AG09309 (cell line): ENCODE measurements at regions not wholly inside any gene's neighbourhood (a gene's known extent, or its start where the extent isn't known, plus 50 kb on each side); places are given as distances from the start of the nearest gene placed in this dataset.
"Not testable (repeated sequence)": the region's sequence is repeated elsewhere in the genome, so short reads cannot be mapped to it uniquely, and the experiment has no call there.

Source experiments
- DNase-seq: peaks from one replicate; pipeline ENCODE4 v3.0.0-alpha.2; 2010; ENCODE audit warnings: low read depth
- H3K4me3 ChIP-seq: 2 replicates; pipeline ENCODE4 v1.5.1; 2011; ENCODE audit warnings: mild to moderate bottlenecking, low read depth, low read length, moderate library complexity; ENCODE audit not compliant: control insufficient read depth
- TF ChIP-seq, protein P1 (sequence below): IDR thresholded peaks from 2 replicates; pipeline ENCODE4 v1.5.1; 2011; ENCODE audit warnings: mild to moderate bottlenecking, low read depth, low read length, inconsistent platforms; ENCODE audit not compliant: insufficient read depth, control insufficient read depth; ENCODE audit errors: missing control alignments

DNA sequence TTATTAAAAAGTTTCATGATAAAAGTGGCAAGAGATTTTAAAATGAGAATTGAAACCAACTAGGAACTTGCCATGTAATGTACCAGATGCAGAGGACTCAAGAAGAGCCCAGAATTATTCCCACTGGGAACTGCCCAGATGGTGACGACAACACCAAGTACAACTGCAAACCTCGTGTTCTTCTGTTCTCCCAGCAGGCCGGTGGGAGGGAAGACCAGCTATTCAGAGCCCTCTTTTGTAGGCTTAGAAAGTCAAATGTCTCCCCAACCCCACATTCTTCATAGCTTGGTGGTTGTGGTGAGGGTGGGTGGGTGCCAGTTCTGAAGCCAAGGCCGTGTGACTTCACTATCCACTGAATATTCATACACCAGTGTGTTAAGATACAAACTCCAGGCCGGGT is 54.3 kb upstream of the ITGB1 start:
- no peak for DNase-seq
- no peak overlapping the region for H3K4me3 ChIP-seq
- TF ChIP-seq, protein P1, sequence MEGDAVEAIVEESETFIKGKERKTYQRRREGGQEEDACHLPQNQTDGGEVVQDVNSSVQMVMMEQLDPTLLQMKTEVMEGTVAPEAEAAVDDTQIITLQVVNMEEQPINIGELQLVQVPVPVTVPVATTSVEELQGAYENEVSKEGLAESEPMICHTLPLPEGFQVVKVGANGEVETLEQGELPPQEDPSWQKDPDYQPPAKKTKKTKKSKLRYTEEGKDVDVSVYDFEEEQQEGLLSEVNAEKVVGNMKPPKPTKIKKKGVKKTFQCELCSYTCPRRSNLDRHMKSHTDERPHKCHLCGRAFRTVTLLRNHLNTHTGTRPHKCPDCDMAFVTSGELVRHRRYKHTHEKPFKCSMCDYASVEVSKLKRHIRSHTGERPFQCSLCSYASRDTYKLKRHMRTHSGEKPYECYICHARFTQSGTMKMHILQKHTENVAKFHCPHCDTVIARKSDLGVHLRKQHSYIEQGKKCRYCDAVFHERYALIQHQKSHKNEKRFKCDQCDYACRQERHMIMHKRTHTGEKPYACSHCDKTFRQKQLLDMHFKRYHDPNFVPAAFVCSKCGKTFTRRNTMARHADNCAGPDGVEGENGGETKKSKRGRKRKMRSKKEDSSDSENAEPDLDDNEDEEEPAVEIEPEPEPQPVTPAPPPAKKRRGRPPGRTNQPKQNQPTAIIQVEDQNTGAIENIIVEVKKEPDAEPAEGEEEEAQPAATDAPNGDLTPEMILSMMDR, result no peak

DNA sequence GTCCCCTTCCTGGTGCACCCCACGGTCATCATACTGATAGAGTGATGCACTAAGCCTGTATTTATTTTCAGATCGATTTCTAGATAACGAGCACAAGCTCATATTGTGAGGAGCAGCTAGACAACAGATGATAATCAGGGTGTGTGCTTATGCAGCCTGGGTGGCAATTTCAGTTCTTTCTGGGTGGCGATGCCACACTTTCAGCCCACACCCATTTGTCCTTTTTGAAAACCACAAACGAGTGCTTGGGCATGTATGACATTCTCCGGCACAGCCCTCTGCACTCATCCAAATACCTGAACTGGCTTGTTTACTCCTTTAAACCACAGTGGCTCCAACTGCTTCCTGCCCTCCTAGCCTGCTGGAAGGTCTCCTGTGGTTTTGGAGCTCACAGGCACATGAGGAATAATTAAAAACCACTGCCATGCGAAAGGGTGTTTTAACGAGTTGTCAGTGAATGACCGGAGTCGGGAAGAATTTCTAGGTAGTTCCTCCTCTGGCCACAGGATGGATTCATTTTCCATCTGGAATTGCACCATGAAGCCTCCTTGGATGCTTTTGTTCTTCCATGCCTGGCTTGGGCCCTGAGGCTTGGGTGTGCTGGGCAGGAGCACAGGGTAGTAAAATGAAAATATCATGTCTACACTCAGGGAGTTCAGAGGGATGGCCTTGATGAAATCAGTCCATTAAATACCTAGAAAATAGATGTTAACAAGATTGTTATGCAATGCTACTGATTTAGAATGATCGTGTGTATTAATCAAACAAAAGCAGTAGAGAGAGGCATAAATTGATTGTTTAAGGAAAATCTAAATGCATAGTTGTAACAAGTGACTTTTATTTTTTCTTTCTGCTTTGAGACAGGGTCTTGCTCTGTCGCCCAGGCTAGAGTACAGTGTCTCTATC is 52.4 kb upstream of the ITGB1 start:
- TF ChIP-seq, protein P1, result peak; percentile 60
- DNase-seq, result peak; percentile 95
- H3K4me3 ChIP-seq, result no peak overlapping the region

DNA sequence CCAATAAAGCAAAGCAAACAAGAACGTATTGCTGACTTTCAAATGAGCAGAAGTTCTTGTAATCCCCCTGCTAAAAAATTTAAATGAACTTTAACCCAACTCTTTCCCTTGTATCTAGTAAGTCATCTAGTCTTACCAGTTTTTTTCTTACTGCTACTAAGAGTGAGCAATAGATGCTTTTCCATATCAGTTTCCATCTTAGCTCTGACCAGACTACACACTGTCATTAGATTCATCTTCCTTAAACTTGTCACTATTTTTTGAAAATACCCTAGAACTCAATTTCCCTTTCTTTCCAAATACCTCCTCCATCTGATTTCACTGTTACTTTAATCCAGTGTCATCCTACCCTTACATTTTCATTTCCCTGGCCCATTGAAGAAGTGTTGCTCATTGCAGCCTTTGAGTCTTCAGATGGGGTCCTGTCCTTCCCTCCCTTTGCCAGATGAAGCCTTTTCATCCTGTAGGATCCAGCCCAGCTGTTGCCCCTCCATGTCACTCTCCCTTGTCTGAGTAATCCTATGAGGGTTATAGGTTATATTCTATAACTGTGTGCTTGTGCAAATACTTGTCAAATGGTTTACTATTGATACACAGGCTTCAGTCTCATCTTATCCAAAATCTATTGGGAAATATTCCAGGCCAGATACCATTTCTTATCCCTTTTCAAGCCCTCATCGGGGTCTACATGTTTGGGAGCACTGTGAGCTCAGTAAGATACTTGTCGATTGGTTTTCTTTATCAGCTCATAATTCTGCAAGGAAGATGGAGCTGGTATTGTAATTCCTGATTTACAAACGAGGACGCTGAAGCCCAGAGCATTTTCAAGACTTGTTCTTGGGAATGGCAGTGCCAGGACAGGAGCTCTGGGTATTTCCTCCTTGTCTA is 51.5 kb upstream of the ITGB1 start:
- DNase-seq, result no peak
- no peak overlapping the region for H3K4me3 ChIP-seq
- TF ChIP-seq, protein P1, result no peak

DNA sequence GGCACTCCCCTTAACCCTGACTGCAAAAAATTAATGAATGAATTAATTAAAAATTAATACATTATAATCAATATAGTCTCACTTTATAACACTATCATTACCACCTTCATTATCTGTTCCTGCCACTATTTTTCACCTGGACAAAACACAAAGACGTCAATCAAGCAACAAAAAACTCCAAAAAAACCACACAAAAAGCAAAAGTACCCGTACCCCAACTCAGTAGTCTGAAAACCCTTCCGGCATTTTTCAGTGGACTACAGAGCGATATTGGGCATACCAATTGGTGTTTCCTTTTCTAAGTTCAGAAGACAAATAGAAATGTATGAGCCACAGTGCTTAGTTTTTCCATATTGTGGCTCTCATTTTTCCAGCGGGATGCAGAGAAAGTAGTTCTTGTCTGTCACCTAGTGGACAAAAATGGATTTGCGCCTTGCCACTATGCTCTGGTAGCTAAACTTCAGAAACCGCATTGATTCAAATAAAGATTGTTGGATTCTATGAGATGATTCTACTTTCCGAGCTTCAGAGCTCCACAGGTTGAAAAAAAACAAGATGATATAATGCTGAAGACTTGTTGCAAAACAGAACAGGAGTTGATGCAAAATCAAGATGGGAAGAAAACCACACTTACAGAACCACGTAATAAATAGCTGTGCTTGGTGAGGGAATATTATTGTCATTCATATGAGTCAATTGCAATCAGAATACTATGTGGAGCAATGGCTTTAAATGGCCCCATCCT is 50.6 kb upstream of the ITGB1 start:
- H3K4me3 ChIP-seq, result no peak overlapping the region
- peak; percentile 91 for DNase-seq
- TF ChIP-seq, protein P1, result peak; percentile 96

DNA sequence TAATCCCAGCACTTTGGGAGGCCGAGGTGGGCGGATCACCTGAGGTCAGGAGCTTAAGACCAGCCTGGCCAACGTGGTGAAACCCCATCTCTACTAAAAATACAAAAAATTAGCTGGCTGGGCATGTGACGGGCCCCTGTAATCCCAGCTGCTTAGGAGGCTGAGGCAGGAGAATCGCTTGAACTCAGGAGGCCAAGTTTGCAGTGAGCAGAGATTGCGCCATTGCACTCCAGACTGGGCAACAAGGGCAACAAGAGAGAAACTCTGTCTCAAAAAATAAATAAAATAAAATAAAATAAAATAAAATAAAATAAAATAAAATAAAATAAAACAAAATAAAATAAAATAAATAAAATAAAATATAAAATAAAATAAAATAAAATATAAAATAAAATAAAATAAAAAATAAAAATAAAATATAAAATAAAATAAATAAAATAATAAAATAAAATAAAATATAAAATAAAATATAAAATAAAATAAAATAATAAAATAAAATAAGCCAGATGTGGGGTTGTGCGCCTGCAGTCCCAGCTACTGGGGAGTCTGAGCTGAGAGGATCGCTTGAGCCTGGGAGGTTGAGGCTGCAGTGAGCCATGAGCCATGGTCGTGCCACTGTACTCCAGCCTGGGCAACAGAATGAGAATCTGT is 49.8 kb upstream of the ITGB1 start:
- DNase-seq, H3K4me3 ChIP-seq: not testable (repeated sequence)
